ENCODE measurements at regions not wholly inside any gene's neighbourhood (a gene's known extent, or its start where the extent isn't known, plus 50 kb on each side); places are given as distances from the start of the nearest gene placed in this dataset.

DNA sequence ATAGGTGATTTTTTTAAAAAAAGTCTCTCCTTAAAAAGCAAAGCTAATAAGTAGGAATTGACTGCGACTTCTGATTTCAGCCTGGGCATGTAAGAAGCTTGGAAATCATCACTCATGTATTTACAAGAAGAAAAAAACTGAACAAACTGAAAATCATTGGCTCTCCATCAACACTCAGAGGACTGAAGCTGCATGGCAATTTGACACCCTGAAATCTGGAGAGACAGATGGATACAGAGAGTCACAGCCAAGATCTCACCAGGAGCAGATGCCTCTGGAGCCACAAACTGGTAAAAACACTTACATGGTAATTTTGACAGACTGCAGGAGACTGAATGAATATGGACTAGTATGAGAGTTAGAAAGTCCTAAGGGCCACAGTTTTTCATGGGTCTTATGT lies 191.2 kb upstream of the TCF21 start:
- WGBS, 2 donors = 64 to 72% methylated on average over 1 of the region's 1 CpG
- H3K4me1 ChIP-seq = no peaks in the 10 kb centered on the region
- TF ChIP-seq, protein P1, sequence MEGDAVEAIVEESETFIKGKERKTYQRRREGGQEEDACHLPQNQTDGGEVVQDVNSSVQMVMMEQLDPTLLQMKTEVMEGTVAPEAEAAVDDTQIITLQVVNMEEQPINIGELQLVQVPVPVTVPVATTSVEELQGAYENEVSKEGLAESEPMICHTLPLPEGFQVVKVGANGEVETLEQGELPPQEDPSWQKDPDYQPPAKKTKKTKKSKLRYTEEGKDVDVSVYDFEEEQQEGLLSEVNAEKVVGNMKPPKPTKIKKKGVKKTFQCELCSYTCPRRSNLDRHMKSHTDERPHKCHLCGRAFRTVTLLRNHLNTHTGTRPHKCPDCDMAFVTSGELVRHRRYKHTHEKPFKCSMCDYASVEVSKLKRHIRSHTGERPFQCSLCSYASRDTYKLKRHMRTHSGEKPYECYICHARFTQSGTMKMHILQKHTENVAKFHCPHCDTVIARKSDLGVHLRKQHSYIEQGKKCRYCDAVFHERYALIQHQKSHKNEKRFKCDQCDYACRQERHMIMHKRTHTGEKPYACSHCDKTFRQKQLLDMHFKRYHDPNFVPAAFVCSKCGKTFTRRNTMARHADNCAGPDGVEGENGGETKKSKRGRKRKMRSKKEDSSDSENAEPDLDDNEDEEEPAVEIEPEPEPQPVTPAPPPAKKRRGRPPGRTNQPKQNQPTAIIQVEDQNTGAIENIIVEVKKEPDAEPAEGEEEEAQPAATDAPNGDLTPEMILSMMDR (IDR thresholded peaks at IDR 0.05) = no peak
- TF ChIP-seq POLR2AphosphoS5 (IDR thresholded peaks at IDR 0.05) (no peak), POLR2A (IDR thresholded peaks at IDR 0.05) (no peak), EP300 (IDR thresholded peaks at IDR 0.05) (no peak)
- no peaks in the 10 kb centered on the region for H3K36me3 ChIP-seq
- no peak for DNase-seq
- H3K27me3 ChIP-seq = peaks cover 0 to 8% (median 0%) of the 10 kb centered on the region in 3 donors
- no peaks in the 10 kb centered on the region for H3K9me3 ChIP-seq
- no peak overlapping the region for H3K4me3 ChIP-seq
- no peak overlapping the region for H3K27ac ChIP-seq
- intact Hi-C loops (cut with DNase I) = no loop called here

DNA sequence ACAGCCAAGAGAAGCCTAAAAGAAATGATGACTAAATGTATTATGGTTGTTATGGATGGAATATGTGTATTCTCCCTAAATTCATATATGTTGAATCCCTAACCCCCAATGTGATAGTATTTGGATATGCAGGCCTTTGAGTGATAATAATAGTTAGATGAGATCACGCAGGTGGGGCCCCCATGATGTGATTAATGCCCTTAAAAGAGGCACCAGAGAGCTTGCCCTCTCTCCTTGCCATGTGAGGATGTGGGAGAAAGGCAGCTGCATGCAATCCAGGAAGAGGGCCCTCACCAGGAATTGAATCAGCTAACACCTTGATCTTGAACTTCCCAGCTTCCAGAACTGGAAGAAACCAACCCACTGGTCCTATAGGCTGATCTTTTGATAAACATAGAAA lies 190.6 kb upstream of the TCF21 start:
- intact Hi-C loops (cut with DNase I) = no loop called here

DNA sequence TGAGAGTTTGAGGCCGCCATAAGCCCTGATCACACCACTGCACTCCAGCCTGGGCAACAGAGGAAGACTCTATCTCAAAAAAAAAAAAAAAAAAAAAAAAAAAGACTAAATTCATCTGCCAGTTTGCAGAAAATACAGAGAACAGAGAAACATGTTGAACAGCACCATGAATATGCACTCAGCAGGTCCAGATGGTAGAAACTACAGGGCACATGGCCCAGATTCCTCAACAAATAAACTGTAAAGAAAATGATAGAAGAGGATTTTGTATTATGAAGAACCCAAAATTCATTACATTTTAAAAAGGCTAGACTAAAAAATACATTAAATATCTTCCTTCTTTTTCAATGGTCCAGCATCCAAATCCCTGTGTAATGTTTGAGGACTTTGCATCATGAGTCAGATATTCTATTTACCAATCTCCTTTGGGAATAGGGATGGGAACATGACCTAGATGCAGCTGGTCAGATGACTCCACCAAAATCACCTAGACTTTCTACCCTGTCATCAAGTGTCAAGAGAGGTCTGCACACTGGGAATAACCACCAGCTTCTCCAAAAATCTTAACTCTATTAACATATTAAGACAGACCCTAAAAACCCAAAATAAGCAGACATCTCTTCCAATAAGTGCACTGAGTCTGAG lies 189.1 kb upstream of the TCF21 start:
- WGBS, 2 donors = 96 to 97% methylated on average over 1 of the region's 1 CpG

More for the DNA sequence above, 190.6 kb upstream of the TCF21 start:
- TF ChIP-seq, protein P1 (IDR thresholded peaks at IDR 0.05) = no peak
- TF ChIP-seq EP300 (IDR thresholded peaks at IDR 0.05) = no peak
- TF ChIP-seq POLR2A (IDR thresholded peaks at IDR 0.05) = no peak
- TF ChIP-seq POLR2AphosphoS5 (IDR thresholded peaks at IDR 0.05) = no peak
- WGBS, 2 donors = 84 to 93% methylated on average over 1 of the region's 1 CpG
- no peaks in the 10 kb centered on the region for H3K9me3 ChIP-seq
- no peaks in the 10 kb centered on the region for H3K36me3 ChIP-seq
- H3K4me1 ChIP-seq = no peaks in the 10 kb centered on the region
- no peak overlapping the region for H3K4me3 ChIP-seq
- peaks cover 0 to 8% (median 0%) of the 10 kb centered on the region in 3 donors for H3K27me3 ChIP-seq
- DNase-seq = no peak
- H3K27ac ChIP-seq = no peak overlapping the region

DNA sequence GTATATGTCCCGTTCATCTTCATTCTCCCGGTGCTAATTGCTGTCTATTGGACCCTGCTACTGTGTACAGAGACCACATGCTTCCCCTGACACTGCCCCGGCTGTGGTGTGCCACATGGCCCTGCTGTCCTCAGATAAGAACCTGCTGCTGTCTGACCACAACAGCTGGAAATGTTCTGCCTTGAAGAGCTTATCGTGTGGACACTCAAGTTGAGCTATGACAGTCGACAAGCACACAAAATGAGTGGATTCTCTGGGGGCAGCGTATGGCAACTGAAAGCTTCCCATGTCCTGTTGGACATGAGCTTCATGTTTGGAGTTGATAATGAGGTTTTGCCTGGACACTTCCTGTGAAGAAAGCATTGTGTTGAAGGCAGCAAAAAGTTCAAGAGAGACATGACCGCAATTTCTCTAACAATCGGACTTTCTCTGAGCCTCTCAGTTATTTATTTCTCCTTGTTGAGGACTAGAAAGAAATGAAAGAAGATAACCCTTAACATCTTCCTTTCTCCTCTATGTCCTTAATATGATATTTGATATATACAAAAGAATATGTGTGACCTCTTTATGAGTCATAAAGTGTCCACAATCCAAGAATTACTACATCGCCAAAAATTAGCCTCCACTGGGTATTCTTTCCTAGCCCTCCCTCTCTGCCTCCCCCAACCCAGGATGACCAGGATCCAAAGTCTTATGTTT lies 187.1 kb upstream of the TCF21 start:
- no peaks in the 10 kb centered on the region for H3K36me3 ChIP-seq
- H3K9me3 ChIP-seq = no peaks in the 10 kb centered on the region
- H3K4me1 ChIP-seq = no peaks in the 10 kb centered on the region
- 36 to 66% methylated on average over 9 of the region's 9 CpGs for WGBS, 2 donors
- H3K4me3 ChIP-seq = no peak overlapping the region
- no peaks in the 10 kb centered on the region for H3K27me3 ChIP-seq
- intact Hi-C loops (cut with DNase I) = no loop called here
- no peak overlapping the region for H3K27ac ChIP-seq
- no peak for DNase-seq
- TF ChIP-seq POLR2AphosphoS5 (IDR thresholded peaks at IDR 0.05) (peak in 1 of 4 donors; percentile 40), POLR2A (IDR thresholded peaks at IDR 0.05) (no peak)
- TF ChIP-seq, protein P1 (IDR thresholded peaks at IDR 0.05) = no peak

More for the DNA sequence above, 189.1 kb upstream of the TCF21 start:
- peaks cover 0 to 8% (median 0%) of the 10 kb centered on the region in 3 donors for H3K27me3 ChIP-seq
- H3K27ac ChIP-seq = no peak overlapping the region
- intact Hi-C loops (cut with DNase I) = no loop called here
- H3K9me3 ChIP-seq = no peaks in the 10 kb centered on the region
- H3K4me1 ChIP-seq = no peaks in the 10 kb centered on the region
- TF ChIP-seq POLR2A (IDR thresholded peaks at IDR 0.05) (no peak), EP300 (IDR thresholded peaks at IDR 0.05) (no peak), POLR2AphosphoS5 (IDR thresholded peaks at IDR 0.05) (no peak)
- TF ChIP-seq, protein P1 (IDR thresholded peaks at IDR 0.05) = no peak
- no peaks in the 10 kb centered on the region for H3K36me3 ChIP-seq
- no peak for DNase-seq
- no peak overlapping the region for H3K4me3 ChIP-seq

Measured in sigmoid colon (tissue), 6 donors.